Psoas muscle (tissue), 7 donors: ENCODE measurements at regions not wholly inside any gene's neighbourhood (a gene's known extent, or its start where the extent isn't known, plus 50 kb on each side); places are given as distances from the start of the nearest gene placed in this dataset.
"Not testable (repeated sequence)": the region's sequence is repeated elsewhere in the genome, so short reads cannot be mapped to it uniquely, and the experiment has no call there.

Experiments
- ATAC-seq, 4 donors: fragments of 200-7000 bp; cut with Tn5 transposase; one replicate each; pipeline ENCODE4 v1.9.1; 2020; ENCODE audit warnings: moderate library complexity in 3 of 4, mild to moderate bottlenecking in 2 of 4
- DNase-seq, 2 donors: peaks; one replicate each; pipeline ENCODE4 v3.0.0-alpha.2; 2020
- H3K27ac ChIP-seq: fragments of 200-600 bp; one replicate; pipeline ENCODE4 v1.8.0; 2022
- H3K27me3 ChIP-seq, 3 donors: fragments of 200-600 bp in 1 of 3; one replicate each; pipeline versions ENCODE4 v1.6.1 to v1.8.0; 2013 to 2022; ENCODE audit warnings: low read length in 2 of 3, mild to moderate bottlenecking in 2 of 3, moderate library complexity in 1 of 3; ENCODE audit not compliant: insufficient read depth in 3 of 3
- H3K36me3 ChIP-seq, 2 donors: fragments of 200-600 bp in 1 of 2; one replicate each; pipeline versions ENCODE4 v1.6.1 to v1.8.0; 2013 to 2022; ENCODE audit warnings: low read depth in 1 of 2, mild to moderate bottlenecking in 1 of 2, moderate library complexity in 1 of 2; ENCODE audit not compliant: insufficient read depth in 1 of 2
- H3K4me1 ChIP-seq: fragments of 200-600 bp; one replicate; pipeline ENCODE4 v1.8.0; 2022
- H3K4me3 ChIP-seq: fragments of 200-600 bp; one replicate; pipeline ENCODE4 v1.8.0; 2022; ENCODE audit warnings: mild to moderate bottlenecking
- H3K9me3 ChIP-seq: fragments of 200-600 bp; one replicate; pipeline ENCODE4 v1.8.0; 2022
- CTCF ChIP-seq: fragments of 200-600 bp; IDR thresholded peaks from one replicate; pipeline ENCODE4 v1.8.0; 2022; ENCODE audit warnings: antibody characterized with exemption
- WGBS, 3 donors: extraction: QIAGEN DNeasy Blood & Tissue Kit; methylation state at CpG; one replicate each; pipeline versions ENCODE4 v1.1.6 to v1.1.7; 2013; 5-methylcytosine and 5-hydroxymethylcytosine counted together
- intact Hi-C, 2 donors: fragments of 100-400 bp; cut with DNase I; formaldehyde crosslinking; loops; one replicate each; pipeline versions ENCODE4 v1.11.0 to v1.14.2; 2022
- donor health status: healthy with polysubstance abuse.
- donor health status: DM: no; HTN: no; CAD: no; lungs with moderate emphysema.
- donor health status: Bipolar disorder and iron deficiency.
- donor health status: healthy.
- donor health status: DM: yes; HTN: yes; CAD: no.
- donor health status: DM: no; HTN: no; CAD: no.
- donor health status: DM: yes; HTN: yes; CAD: no.

GRCh38 chr18:46239549-46239948 lies 135.4 kb downstream of the HAUS1 start:
- H3K4me3 ChIP-seq, result no peak overlapping the region
- H3K27ac ChIP-seq, result no peak overlapping the region
- TF ChIP-seq CTCF, result no peak
- ATAC-seq (no peak), DNase-seq (no peak)
- intact Hi-C loops, result no loop called here
- H3K4me1 ChIP-seq, result peaks cover 20% of the 10 kb centered on the region
- no peaks in the 10 kb centered on the region for H3K36me3 ChIP-seq
- no peaks in the 10 kb centered on the region for H3K27me3 ChIP-seq
- no peaks in the 10 kb centered on the region for H3K9me3 ChIP-seq

GRCh38 chr18:46239998-46240397 lies 135.8 kb downstream of the HAUS1 start:
- no peak overlapping the region for H3K27ac ChIP-seq
- H3K9me3 ChIP-seq, result no peaks in the 10 kb centered on the region
- no peak for TF ChIP-seq CTCF
- H3K27me3 ChIP-seq, result no peaks in the 10 kb centered on the region
- intact Hi-C loops, result no loop called here
- no peak overlapping the region for H3K4me3 ChIP-seq
- no peak for DNase-seq
- peaks cover 18% of the 10 kb centered on the region for H3K4me1 ChIP-seq
- 84 to 91% (median 87%) methylated on average over 4 of the region's 4 CpGs for WGBS, 3 donors
- no peak for ATAC-seq
- no peaks in the 10 kb centered on the region for H3K36me3 ChIP-seq

DNA sequence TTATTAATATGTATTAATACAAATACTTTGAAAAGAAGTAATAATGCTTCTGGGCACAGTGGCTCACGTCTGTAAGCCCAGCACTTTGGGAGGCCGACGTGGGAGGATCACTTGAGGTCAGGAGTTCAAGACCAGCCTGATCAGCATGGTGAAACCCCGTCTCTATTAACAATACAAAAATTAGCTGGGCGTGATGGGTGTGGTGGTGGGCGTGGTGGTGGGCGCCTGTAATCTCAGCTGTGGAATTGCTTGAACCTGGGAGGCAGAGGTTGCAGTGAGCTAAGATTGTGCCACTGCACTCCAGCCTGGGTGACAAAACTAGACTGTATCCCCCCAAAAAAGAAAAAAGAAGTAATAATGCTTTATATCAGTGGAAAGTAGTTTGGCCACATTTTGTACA lies 137.2 kb downstream of the HAUS1 start:
- ATAC-seq, H3K4me3 ChIP-seq, H3K36me3 ChIP-seq, H3K27ac ChIP-seq, intact Hi-C loops, DNase-seq, H3K4me1 ChIP-seq, H3K27me3 ChIP-seq, H3K9me3 ChIP-seq: not testable (repeated sequence)
- 95 to 96% (median 96%) methylated on average over 7 of the region's 7 CpGs for WGBS, 3 donors

DNA sequence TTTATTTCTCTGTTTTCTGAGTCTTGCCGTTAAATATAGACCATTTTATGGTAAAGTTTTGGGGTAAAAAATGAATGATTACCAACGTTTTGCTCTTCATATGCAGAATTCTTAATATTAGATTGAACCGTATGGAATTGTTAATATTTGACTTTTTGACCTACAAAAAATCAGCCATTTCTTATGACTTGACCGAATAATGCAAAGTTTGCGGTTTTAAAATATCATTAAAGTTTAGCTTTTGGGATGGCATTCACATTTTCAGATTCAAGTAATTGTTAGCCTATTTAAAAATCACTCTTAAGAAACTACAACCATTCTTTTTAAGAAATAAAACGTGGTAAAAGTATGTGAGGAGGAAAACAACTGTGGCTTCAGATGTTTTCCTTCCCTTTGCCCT lies 138.0 kb downstream of the HAUS1 start:
- H3K4me3 ChIP-seq, result no peak overlapping the region
- H3K9me3 ChIP-seq, result no peaks in the 10 kb centered on the region
- H3K36me3 ChIP-seq, result no peaks in the 10 kb centered on the region
- no peaks in the 10 kb centered on the region for H3K27me3 ChIP-seq
- no peak overlapping the region for H3K27ac ChIP-seq
- TF ChIP-seq CTCF, result no peak
- 92 to 96% (median 93%) methylated on average over 6 of the region's 6 CpGs for WGBS, 3 donors
- ATAC-seq (no peak), DNase-seq (no peak)
- H3K4me1 ChIP-seq, result peaks cover 10% of the 10 kb centered on the region
- intact Hi-C loops, result no loop called here

- Histone ChIP-seq H3K27me3 (no peaks in the 10 kb centered on the region), H3K36me3 (no peaks in the 10 kb centered on the region), H3K4me1 (peaks cover 15% of the 10 kb centered on the region), H3K9me3 (no peaks in the 10 kb centered on the region), H3K27ac (no peak overlapping the region), H3K4me3 (no peak overlapping the region)
- ATAC-seq, result no peak
- 0 to 41% (median 38%) methylated on average over 1 of the region's 1 CpG for WGBS, 3 donors
- intact Hi-C loops, result no loop called here
- DNase-seq, result no peak
- TF ChIP-seq CTCF, result no peak
Observed at GRCh38 chr18:46243095-46243494, 138.9 kb downstream of the HAUS1 start.
